ENCODE measurements at regions not wholly inside any gene's neighbourhood (a gene's known extent, or its start where the extent isn't known, plus 50 kb on each side); places are given as distances from the start of the nearest gene placed in this dataset.

- no peak for DNase-seq (ENCODE audit: low read depth in 2 of 3, low spot score in 1 of 3)
These were observed 466.3 kb upstream of the HS3ST1 start for GRCh38 chr4:11894977-11895376.

- DNase-seq (ENCODE audit: low read depth in 2 of 3, low spot score in 1 of 3) = no peak
These were observed 465.5 kb upstream of the HS3ST1 start for GRCh38 chr4:11894221-11894620.

GRCh38 chr4:11889099-11889498 is 460.4 kb upstream of the HS3ST1 start:
- DNase-seq (ENCODE audit: low read depth in 2 of 3, low spot score in 1 of 3) = no peak

- no peak for DNase-seq (ENCODE audit: low read depth in 2 of 3, low spot score in 1 of 3)
These were observed 453.3 kb upstream of the HS3ST1 start for GRCh38 chr4:11881947-11882346.

- DNase-seq (ENCODE audit: low read depth in 2 of 3, low spot score in 1 of 3) = no peak
These were observed 452.7 kb upstream of the HS3ST1 start for GRCh38 chr4:11881364-11881763.

- no peak for DNase-seq (ENCODE audit: low read depth in 2 of 3, low spot score in 1 of 3)
These were observed 449.5 kb upstream of the HS3ST1 start for GRCh38 chr4:11878241-11878640.

- no peak for DNase-seq (ENCODE audit: low read depth in 2 of 3, low spot score in 1 of 3)
These were observed 447.4 kb upstream of the HS3ST1 start for GRCh38 chr4:11876104-11876503.

- no peak for DNase-seq (ENCODE audit: low read depth in 2 of 3, low spot score in 1 of 3)
These were observed 440.6 kb upstream of the HS3ST1 start for GRCh38 chr4:11869191-11869870.

- DNase-seq (ENCODE audit: low read depth in 2 of 3, low spot score in 1 of 3) = no peak
These were observed 437.7 kb upstream of the HS3ST1 start for GRCh38 chr4:11866391-11866790.

GRCh38 chr4:11860996-11861395 is 432.3 kb upstream of the HS3ST1 start:
- DNase-seq (ENCODE audit: low read depth in 2 of 3, low spot score in 1 of 3) = no peak

- DNase-seq (ENCODE audit: low read depth in 2 of 3, low spot score in 1 of 3) = no peak
These were observed 429.2 kb upstream of the HS3ST1 start for GRCh38 chr4:11857881-11858280.

- no peak for DNase-seq (ENCODE audit: low read depth in 2 of 3, low spot score in 1 of 3)
These were observed 418.5 kb upstream of the HS3ST1 start for GRCh38 chr4:11847167-11847566.

- DNase-seq (ENCODE audit: low read depth in 2 of 3, low spot score in 1 of 3) = no peak
These were observed 415.2 kb upstream of the HS3ST1 start for GRCh38 chr4:11843927-11844326.

GRCh38 chr4:11843340-11843739 is 414.6 kb upstream of the HS3ST1 start:
- DNase-seq (ENCODE audit: low read depth in 2 of 3, low spot score in 1 of 3) = no peak

- DNase-seq (ENCODE audit: low read depth in 2 of 3, low spot score in 1 of 3) = no peak
These were observed 414.0 kb upstream of the HS3ST1 start for GRCh38 chr4:11842620-11843263.

GRCh38 chr4:11839889-11840288 is 411.2 kb upstream of the HS3ST1 start:
- no peak for DNase-seq (ENCODE audit: low read depth in 2 of 3, low spot score in 1 of 3)

- DNase-seq (ENCODE audit: low read depth in 2 of 3, low spot score in 1 of 3) = no peak
These were observed 403.0 kb upstream of the HS3ST1 start for GRCh38 chr4:11831739-11832138.

- no peak for DNase-seq (ENCODE audit: low read depth in 2 of 3, low spot score in 1 of 3)
These were observed 395.9 kb upstream of the HS3ST1 start for GRCh38 chr4:11824566-11824965.

- DNase-seq (ENCODE audit: low read depth in 2 of 3, low spot score in 1 of 3) = no peak
These were observed 393.2 kb upstream of the HS3ST1 start for GRCh38 chr4:11821772-11822430.

- no peak for DNase-seq (ENCODE audit: low read depth in 2 of 3, low spot score in 1 of 3)
These were observed 388.4 kb upstream of the HS3ST1 start for GRCh38 chr4:11817088-11817487.

- DNase-seq (ENCODE audit: low read depth in 2 of 3, low spot score in 1 of 3) = no peak
These were observed 386.1 kb upstream of the HS3ST1 start for GRCh38 chr4:11814758-11815157.

GRCh38 chr4:11813951-11814446 is 385.3 kb upstream of the HS3ST1 start:
- DNase-seq (ENCODE audit: low read depth in 2 of 3, low spot score in 1 of 3) = no peak

Data from stimulated activated CD4-positive, alpha-beta T cell treated with anti-CD3 and anti-CD28 coated beads, Interleukin-12 subunit alpha, Interleukin-12 subunit beta, amount 100 ng/mL, for 48 hours (primary cell).